ENCODE measurements at regions not wholly inside any gene's neighbourhood (a gene's known extent, or its start where the extent isn't known, plus 50 kb on each side); places are given as distances from the start of the nearest gene placed in this dataset.
"Not testable (repeated sequence)": the region's sequence is repeated elsewhere in the genome, so short reads cannot be mapped to it uniquely, and the experiment has no call there.

- DNase-seq: no peak
Measured at GRCh38 chr2:129799036-129799958, 180.2 kb upstream of the RAB6C start.

GRCh38 chr2:129800285-129800684 is 179.2 kb upstream of the RAB6C start:
- no peak for DNase-seq

DNA sequence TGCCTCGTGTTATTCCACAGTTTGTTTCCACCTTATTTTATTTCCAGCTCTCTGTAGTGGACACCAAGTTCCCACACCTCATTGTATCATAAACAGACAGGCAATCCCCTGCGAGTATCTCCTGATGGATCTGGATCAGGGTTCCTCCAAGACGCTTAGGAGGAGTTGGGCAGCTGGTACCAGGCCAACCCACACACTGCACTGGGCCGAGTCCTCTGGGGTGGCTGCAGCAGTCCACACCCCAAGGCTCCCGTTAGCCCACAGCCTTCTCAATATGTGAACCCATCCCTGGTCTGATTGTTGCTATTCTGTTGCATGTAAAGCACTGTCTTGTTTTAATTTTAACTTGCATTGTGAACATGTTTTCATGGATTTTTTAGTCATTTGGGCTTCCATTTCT is 178.8 kb upstream of the RAB6C start:
- no peak for DNase-seq

- DNase-seq: no peak
Measured at GRCh38 chr2:129801575-129801974, 177.9 kb upstream of the RAB6C start.

DNA sequence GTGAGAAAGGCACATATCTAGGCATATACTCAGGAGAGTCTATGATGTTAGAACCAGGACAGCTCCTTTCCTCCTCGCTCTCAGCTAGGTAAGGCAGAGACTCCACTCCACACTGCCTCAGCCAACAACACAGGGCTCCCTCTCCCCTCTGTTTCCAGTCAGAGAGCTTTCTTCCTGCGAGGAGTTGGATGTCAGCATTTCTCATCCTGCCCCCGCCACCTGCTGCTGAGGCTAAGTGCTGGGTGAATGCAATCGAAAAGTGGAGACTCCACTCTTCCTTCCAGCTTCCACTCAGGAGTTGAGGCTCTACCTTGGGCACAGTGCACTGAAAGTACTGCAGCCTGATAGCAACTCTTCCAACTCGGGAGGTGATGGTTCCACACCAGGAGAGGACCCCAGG is 177.2 kb upstream of the RAB6C start:
- DNase-seq: no peak

DNA sequence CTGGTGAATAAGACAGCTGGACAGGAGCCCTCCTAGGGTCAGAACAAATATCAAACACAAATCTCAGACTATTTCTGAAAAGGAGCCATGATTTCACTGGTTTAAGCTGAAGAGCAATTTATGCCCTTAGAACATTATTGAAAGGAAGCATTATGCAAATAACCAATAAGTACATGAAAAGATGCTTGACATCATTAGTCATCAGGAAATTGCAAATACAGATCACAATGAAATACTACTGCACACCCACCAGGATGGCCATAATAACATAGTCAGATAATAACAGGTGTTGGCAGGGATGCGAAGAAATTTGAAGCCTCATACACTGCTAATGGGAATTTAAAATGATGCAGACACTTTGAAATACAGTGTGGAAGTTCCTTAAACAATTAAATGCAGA is 176.4 kb upstream of the RAB6C start:
- no peak for DNase-seq

- DNase-seq: no peak
Measured at GRCh38 chr2:129803871-129804270, 175.6 kb upstream of the RAB6C start.

- DNase-seq: no peak
Measured at GRCh38 chr2:129805899-129806298, 173.6 kb upstream of the RAB6C start.

- no peak for DNase-seq
Measured at GRCh38 chr2:129806317-129806716, 173.1 kb upstream of the RAB6C start.

DNA sequence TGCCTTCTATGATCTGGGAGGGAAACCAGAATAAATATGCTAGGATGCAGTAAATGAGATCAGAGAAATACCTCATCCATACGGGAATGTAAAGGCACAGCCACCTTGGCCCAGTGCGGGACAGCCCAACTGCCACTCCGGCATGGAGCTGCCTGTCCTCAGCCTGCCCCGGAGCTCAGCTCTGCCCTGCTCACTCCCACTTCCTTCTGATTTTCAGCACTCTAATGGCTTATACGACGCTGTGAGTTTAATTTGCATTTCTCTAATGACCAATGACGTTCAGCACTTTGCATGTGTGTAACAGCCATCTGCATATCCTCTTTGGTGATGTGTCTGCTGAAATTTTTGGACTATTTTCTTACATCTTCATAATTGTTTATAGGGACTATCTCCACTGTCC is 172.5 kb upstream of the RAB6C start:
- DNase-seq: no peak

GRCh38 chr2:129807642-129808338 is 171.7 kb upstream of the RAB6C start:
- DNase-seq: not testable (repeated sequence)

- no peak for DNase-seq
Measured at GRCh38 chr2:129810521-129810920, 168.9 kb upstream of the RAB6C start.

- DNase-seq: no peak
Measured at GRCh38 chr2:129812071-129812470, 167.4 kb upstream of the RAB6C start.

- no peak for DNase-seq
Measured at GRCh38 chr2:129812654-129813053, 166.8 kb upstream of the RAB6C start.

DNA sequence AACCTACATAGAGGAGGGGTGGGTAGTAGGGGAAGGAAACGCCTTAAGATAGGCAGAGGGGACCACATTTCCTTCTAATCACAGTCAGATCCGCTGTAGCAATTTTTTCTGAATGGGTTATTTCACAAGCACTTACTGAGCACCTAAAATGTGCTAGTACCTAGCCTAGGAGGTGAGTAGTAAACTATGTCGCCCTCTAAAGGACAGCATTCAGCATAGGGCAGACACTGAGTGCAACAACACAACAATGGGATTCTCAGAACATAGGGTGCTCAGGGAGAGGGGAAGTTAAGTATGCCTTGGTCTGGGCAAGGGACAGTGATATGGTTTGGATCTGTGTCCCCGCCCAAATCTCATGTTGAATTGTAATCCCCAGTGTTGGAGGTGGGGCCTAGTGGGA is 166.1 kb upstream of the RAB6C start:
- no peak for DNase-seq

DNA sequence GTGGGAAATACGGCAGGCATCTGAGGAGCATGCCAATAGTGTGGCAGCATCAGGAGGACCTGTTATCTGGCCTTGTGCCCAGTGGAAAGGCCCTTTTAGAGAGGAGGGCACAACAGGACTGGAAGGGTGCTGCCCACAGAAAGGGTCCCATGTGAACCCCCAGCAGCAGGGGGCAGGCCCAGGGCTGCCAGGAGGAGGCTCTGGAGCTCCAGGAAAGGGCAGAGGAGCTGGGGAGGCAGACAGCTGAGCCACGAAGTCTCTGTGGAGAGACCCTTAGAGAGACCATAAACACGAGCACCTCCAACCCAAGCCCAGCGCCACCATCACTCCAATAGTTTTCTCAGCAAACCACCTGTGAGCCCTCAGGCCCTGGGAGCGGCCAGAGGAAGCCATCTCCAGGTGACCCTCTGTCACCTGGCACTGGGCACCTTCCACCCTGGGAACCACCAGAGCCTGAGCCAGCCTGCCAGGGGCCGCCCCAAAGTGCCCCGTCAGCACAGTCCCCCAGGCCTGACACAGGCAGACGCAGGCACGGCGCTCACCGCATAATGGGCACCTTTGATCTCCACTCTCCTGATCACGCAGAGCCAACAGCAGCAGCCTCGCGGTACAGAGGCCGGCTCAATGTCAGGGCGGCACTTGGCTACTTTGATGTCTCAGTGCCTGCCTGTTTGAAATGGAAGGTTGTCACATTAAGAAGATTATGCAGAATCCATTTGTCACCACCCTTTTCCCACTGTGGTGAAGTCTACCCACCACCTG is 162.5 kb upstream of the RAB6C start:
- no peak for DNase-seq

DNA sequence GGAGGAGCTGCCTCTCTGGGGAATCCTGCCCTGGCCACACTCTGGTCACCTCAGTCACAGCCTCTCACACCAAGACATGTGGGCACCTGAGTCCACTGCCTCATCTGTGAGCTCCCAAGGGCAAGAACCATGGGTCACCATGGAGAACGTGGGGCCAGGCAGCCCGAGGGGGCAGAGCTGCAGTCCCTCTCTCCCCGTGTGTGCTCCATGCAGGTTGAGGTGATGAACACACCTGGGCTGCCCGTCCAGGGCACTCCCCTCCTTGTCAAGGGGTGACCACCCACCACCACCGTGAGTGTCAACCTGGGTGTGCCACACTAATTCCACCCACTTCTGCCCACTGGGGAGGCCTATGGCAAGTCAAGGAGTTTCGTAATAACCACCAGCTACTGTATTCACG is 159.6 kb upstream of the RAB6C start:
- DNase-seq: no peak

- DNase-seq: no peak
Measured at GRCh38 chr2:129820908-129821307, 158.6 kb upstream of the RAB6C start.

- DNase-seq: no peak
Measured at GRCh38 chr2:129821445-129821844, 158.0 kb upstream of the RAB6C start.

DNA sequence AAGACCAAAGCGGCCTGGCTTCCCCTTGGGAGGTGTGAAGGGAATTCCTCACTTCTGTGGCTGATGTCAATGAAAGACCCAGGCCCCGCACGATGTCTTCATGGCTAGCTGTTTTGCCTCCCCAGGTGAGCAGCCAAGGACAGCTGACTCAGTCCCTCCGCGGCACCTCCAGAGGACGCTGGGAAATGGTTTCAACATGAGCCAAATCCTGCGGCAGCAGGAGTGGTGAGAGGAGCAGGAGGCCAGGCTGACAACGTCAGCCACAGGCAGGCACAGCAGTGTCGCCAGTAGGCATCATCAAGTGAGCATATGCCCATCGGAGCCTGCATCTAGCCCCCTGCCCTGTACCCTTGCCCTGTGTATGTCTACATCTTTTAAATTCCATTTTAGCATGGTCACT is 156.4 kb upstream of the RAB6C start:
- DNase-seq: no peak

GRCh38 chr2:129827311-129828090 is 152.0 kb upstream of the RAB6C start:
- DNase-seq: no peak

GRCh38 chr2:129828792-129829191 is 150.7 kb upstream of the RAB6C start:
- no peak for DNase-seq

DNA sequence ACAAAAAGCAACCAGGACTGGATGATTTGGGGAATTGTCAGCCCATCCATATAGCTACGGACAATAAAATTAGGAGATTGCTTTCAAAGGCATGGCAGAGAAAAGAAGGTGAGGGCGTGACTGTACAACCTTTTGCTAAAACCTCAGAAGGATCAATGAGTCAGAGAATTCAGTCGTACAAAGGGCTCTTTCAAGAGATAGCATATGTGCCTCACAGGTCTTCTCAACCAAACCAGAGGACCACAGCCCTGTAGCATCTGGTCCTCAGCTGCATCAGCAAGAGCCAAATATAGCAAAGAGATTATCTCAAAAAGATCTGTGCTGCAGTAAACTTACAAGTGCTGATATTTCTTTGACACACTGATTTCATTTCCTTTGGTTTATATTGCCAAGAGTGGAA is 149.9 kb upstream of the RAB6C start:
- DNase-seq: no peak

Measured in T-helper 9 cell (primary cell).